HCEC 1CT (cell line): ENCODE measurements at regions not wholly inside any gene's neighbourhood (a gene's known extent, or its start where the extent isn't known, plus 50 kb on each side); places are given as distances from the start of the nearest gene placed in this dataset.
"Not testable (repeated sequence)": the region's sequence is repeated elsewhere in the genome, so short reads cannot be mapped to it uniquely, and the experiment has no call there.

ENCODE experiments used
- DNase-seq: peaks from one replicate; pipeline ENCODE4 v3.0.0-alpha.2; 2017

GRCh38 chr7:130949550-130949949 is 215.5 kb upstream of the KLF14 start:
- DNase-seq = no peak

GRCh38 chr7:130950054-130950453 is 216.0 kb upstream of the KLF14 start:
- no peak for DNase-seq

GRCh38 chr7:130950741-130951140 is 216.7 kb upstream of the KLF14 start:
- DNase-seq = no peak

- no peak for DNase-seq
Observed at GRCh38 chr7:130951303-130951975, 217.4 kb upstream of the KLF14 start.

GRCh38 chr7:130951976-130952876 is 218.2 kb upstream of the KLF14 start:
- DNase-seq = no peak

- no peak for DNase-seq
Observed at GRCh38 chr7:130953196-130953595, 219.2 kb upstream of the KLF14 start.

GRCh38 chr7:130954918-130955564 is 221.0 kb upstream of the KLF14 start:
- DNase-seq = no peak

GRCh38 chr7:130955565-130955919 is 221.5 kb upstream of the KLF14 start:
- no peak for DNase-seq

GRCh38 chr7:130956417-130957136 is 222.6 kb upstream of the KLF14 start:
- no peak for DNase-seq

- DNase-seq = no peak
Observed at GRCh38 chr7:130957137-130957513, 223.1 kb upstream of the KLF14 start.

GRCh38 chr7:130957722-130958435 is 223.9 kb upstream of the KLF14 start:
- not testable (repeated sequence) for DNase-seq

- no peak for DNase-seq
Observed at GRCh38 chr7:130958846-130959245, 224.8 kb upstream of the KLF14 start.

GRCh38 chr7:130959743-130960207 is 225.8 kb upstream of the KLF14 start:
- DNase-seq = peak; percentile 73

GRCh38 chr7:130960208-130960988 is 226.4 kb upstream of the KLF14 start:
- peak; percentile 100 for DNase-seq

- DNase-seq = no peak
Observed at GRCh38 chr7:130961128-130961601, 227.2 kb upstream of the KLF14 start.

GRCh38 chr7:130962109-130962508 is 228.1 kb upstream of the KLF14 start:
- no peak for DNase-seq

GRCh38 chr7:130963339-130963738 is 229.3 kb upstream of the KLF14 start:
- no peak for DNase-seq

GRCh38 chr7:130965515-130965914 is 231.5 kb upstream of the KLF14 start:
- DNase-seq = no peak

GRCh38 chr7:130966246-130967009 is 232.4 kb upstream of the KLF14 start:
- peak; percentile 51 for DNase-seq

GRCh38 chr7:130970196-130970595 is 236.2 kb upstream of the KLF14 start:
- no peak for DNase-seq

GRCh38 chr7:130970696-130971095 is 236.7 kb upstream of the KLF14 start:
- DNase-seq = no peak
